Adrenal gland (tissue), 9 donors: ENCODE measurements at regions not wholly inside any gene's neighbourhood (a gene's known extent, or its start where the extent isn't known, plus 50 kb on each side); places are given as distances from the start of the nearest gene placed in this dataset.

Experiments used
- DNase-seq, 7 donors: peaks; one replicate each; pipeline ENCODE4 v3.0.0-alpha.2; 2019 to 2020
- H3K27ac ChIP-seq, 5 donors: fragments of 200-600 bp; sonication (generic) in 4 of 5; 1 replicate in 3 of 5; 2 replicates in 2 of 5; pipeline versions ENCODE4 v1.5.1 to v1.8.0; 2016 to 2020; ENCODE audit warnings: mild to moderate bottlenecking in 1 of 5
- H3K27me3 ChIP-seq: fragments of 200-600 bp; 2 replicates; pipeline ENCODE4 v1.8.0; 2021
- H3K36me3 ChIP-seq, 2 donors: fragments of 200-600 bp; replicated peaks in 1 of 2; 1 replicate in 1 of 2; 2 replicates in 1 of 2; pipeline versions ENCODE4 v1.5.1 to v1.8.0; 2018 to 2022
- H3K4me1 ChIP-seq, 2 donors: fragments of 200-600 bp; replicated peaks in 1 of 2; 1 replicate in 1 of 2; 2 replicates in 1 of 2; pipeline versions ENCODE4 v1.5.1 to v1.8.0; 2018 to 2021
- H3K4me3 ChIP-seq, 4 donors: fragments of 200-600 bp; sonication (generic) in 3 of 4; one replicate each; pipeline ENCODE4 v1.5.1; 2016 to 2018
- H3K9me3 ChIP-seq, 3 donors: fragments of 200-600 bp; sonication (generic) in 1 of 3; replicated peaks in 1 of 3; 1 replicate in 2 of 3; 2 replicates in 1 of 3; pipeline versions ENCODE4 v1.5.1 to v1.8.0; 2016 to 2021
- POLR2A ChIP-seq, 2 donors: fragments of 450-650 bp; IDR thresholded peaks; one replicate each; pipeline ENCODE4 v1.6.1; 2017; ENCODE audit warnings: antibody characterized with exemption in 2 of 2, mild to moderate bottlenecking in 2 of 2, moderate library complexity in 1 of 2
- WGBS, 4 donors: extraction: QIAGEN DNeasy Blood & Tissue Kit in 2 of 4; methylation state at CpG; one replicate each; pipeline versions ENCODE4 v1.1.5 to v1.1.7; 2013 to 2017; 5-methylcytosine and 5-hydroxymethylcytosine counted together
- intact Hi-C, 2 donors: fragments of 100-400 bp; cut with DNase I; formaldehyde crosslinking; loops; one replicate each; pipeline versions ENCODE4 v1.14.1 to v1.15.0; 2022 to 2023
- TF ChIP-seq, protein P1 (sequence below), 6 experiments: fragments of 450-650 bp in 4 of 6; fragments of 200-600 bp in 2 of 6; sonication (generic) in 1 of 6; IDR thresholded peaks; 1 replicate in 5 of 6; 2 replicates in 1 of 6; pipeline versions ENCODE4 v1.5.1 to v1.8.0; 2016 to 2021; ENCODE audit warnings: antibody characterized with exemption in 6 of 6, mild to moderate bottlenecking in 2 of 6, moderate library complexity in 1 of 6
- donor health status: healthy with polysubstance abuse.
- donor health status: Bipolar disorder and iron deficiency.
- donor health status: DM: yes; HTN: yes; CAD: no.
- donor health status: DM: no; HTN: no; CAD: no.
- donor health status: DM: no; HTN: no; CAD: no.

DNA sequence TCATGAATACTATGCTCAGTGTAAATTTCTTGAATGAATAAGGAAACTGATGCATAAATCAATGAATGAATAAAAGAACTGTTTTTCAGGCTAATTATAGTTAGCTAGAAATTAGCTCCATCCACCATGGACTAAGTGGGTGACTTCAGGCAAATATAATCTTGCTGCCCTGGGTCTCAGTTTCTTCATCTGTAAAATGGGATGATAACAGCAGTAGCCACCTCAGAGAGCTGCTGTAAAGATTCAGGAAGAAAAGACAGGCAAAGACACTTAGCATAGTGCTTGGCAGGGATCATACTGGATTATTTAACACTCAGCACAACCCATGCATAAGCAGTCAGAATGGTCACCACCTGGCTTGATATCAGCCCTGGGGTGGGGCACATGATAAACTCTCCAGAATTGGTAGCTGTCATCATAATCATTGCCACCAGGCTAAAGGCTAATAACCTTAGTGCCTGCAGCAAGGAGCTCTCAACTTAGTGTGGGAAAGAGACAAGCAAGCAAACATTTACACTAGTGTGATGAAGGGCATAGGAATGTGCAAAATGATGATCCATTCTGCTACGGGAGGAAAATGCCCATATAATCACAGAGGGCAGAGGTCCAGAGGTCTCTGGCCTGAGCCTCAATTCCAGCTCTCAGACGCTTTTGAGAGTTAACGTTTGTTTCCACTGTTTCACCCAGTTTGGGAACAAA lies 234.7 kb upstream of the TBX3 start:
- TF ChIP-seq POLR2A (IDR thresholded peaks at IDR 0.05), result no peak
- TF ChIP-seq, protein P1, sequence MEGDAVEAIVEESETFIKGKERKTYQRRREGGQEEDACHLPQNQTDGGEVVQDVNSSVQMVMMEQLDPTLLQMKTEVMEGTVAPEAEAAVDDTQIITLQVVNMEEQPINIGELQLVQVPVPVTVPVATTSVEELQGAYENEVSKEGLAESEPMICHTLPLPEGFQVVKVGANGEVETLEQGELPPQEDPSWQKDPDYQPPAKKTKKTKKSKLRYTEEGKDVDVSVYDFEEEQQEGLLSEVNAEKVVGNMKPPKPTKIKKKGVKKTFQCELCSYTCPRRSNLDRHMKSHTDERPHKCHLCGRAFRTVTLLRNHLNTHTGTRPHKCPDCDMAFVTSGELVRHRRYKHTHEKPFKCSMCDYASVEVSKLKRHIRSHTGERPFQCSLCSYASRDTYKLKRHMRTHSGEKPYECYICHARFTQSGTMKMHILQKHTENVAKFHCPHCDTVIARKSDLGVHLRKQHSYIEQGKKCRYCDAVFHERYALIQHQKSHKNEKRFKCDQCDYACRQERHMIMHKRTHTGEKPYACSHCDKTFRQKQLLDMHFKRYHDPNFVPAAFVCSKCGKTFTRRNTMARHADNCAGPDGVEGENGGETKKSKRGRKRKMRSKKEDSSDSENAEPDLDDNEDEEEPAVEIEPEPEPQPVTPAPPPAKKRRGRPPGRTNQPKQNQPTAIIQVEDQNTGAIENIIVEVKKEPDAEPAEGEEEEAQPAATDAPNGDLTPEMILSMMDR (IDR thresholded peaks at IDR 0.05), result no peak
- WGBS, 4 donors, result 38 to 53% (median 39%) methylated on average over 3 of the region's 3 CpGs
- DNase-seq, result no peak
- Histone ChIP-seq H3K27me3 (no peaks in the 10 kb centered on the region), H3K36me3 (no peaks in the 10 kb centered on the region), H3K4me1 (peaks cover 7 to 24% of the 10 kb centered on the region in 2 donors), H3K27ac (no peak overlapping the region), H3K9me3 (no peaks in the 10 kb centered on the region), H3K4me3 (no peak overlapping the region)
- intact Hi-C loops, result no loop called here

DNA sequence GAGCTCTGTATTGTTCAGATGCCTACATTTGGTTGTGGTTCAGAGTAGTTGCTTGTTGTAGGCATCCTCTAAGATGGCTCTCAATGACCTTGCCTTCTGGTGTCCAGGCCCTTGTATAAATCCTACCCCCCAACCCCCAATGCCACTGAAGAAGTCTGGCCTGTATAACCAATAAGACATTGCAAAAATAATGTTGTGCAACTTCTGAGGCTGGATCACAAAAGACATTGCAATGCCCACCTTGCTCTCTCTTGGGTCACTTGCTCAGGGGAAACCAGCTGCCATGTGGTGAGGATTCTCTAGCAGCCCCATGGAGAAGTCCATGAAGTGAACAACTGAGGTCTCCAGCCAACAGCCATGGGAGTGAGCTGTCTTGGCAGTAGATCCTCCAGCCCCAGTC lies 234.0 kb upstream of the TBX3 start:
- H3K27ac ChIP-seq, result no peak overlapping the region
- no peaks in the 10 kb centered on the region for H3K36me3 ChIP-seq
- intact Hi-C loops, result no loop called here
- peaks cover 7 to 24% of the 10 kb centered on the region in 2 donors for H3K4me1 ChIP-seq
- no peaks in the 10 kb centered on the region for H3K27me3 ChIP-seq
- H3K9me3 ChIP-seq, result no peaks in the 10 kb centered on the region
- DNase-seq, result no peak
- H3K4me3 ChIP-seq, result no peak overlapping the region
- no peak for TF ChIP-seq POLR2A (IDR thresholded peaks at IDR 0.05)
- TF ChIP-seq, protein P1 (IDR thresholded peaks at IDR 0.05), result no peak

DNA sequence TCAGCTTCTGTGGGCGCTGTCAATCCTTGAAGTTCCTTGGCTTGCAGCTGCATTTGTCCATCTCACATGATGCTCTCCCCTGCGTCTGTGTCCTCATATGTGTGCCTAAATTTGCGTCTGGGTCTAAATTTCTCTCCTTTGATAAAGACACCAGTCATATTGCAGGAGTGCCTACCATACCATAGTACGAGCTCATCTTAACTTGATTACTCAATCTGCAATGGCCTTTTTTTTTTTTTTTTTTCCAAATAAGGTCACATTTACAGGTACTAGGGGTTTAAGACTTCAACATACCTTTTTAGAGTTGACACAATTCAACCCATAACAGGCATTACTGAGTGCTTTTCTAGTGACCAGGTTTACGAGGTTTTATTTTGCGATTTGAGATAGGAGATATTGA lies 233.3 kb upstream of the TBX3 start:
- no peak overlapping the region for H3K4me3 ChIP-seq
- DNase-seq, result no peak
- TF ChIP-seq POLR2A (IDR thresholded peaks at IDR 0.05), result no peak
- TF ChIP-seq, protein P1 (IDR thresholded peaks at IDR 0.05), result no peak
- intact Hi-C loops, result no loop called here
- H3K4me1 ChIP-seq, result peaks cover 7 to 24% of the 10 kb centered on the region in 2 donors
- WGBS, 4 donors, result 91 to 95% (median 94%) methylated on average over 6 of the region's 6 CpGs
- H3K27me3 ChIP-seq, result no peaks in the 10 kb centered on the region
- H3K9me3 ChIP-seq, result no peaks in the 10 kb centered on the region
- no peaks in the 10 kb centered on the region for H3K36me3 ChIP-seq
- H3K27ac ChIP-seq, result no peak overlapping the region

DNA sequence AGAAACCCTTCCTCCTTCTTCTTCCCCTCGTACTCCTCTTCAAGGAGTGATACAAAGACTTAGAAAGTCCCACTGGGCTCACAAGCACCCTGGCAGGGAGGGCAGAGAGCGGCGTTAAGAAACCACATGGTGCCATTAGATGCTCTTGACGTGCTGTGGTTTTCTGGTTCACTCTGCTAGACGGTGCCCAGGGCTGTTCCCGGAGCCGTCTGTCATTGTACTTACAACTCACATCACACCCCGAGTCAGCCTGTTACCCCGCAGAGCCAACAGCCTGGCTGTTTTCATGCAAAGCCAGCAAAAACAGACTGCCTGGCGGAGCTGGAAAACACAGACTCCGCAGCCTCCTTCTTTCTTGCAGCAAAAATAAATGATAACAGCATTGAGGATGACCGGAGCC lies 232.6 kb upstream of the TBX3 start:
- Histone ChIP-seq H3K36me3 (no peaks in the 10 kb centered on the region), H3K9me3 (no peaks in the 10 kb centered on the region), H3K27me3 (no peaks in the 10 kb centered on the region), H3K4me1 (peaks cover 7 to 24% of the 10 kb centered on the region in 2 donors), H3K4me3 (no peak overlapping the region), H3K27ac (peak overlapping the region in 2 of 5 donors; percentile 29 to 67)
- DNase-seq, result no peak
- no peak for TF ChIP-seq POLR2A (IDR thresholded peaks at IDR 0.05)
- intact Hi-C loops, result no loop called here
- WGBS, 4 donors, result 83 to 92% (median 86%) methylated on average over 12 of the region's 12 CpGs

DNA sequence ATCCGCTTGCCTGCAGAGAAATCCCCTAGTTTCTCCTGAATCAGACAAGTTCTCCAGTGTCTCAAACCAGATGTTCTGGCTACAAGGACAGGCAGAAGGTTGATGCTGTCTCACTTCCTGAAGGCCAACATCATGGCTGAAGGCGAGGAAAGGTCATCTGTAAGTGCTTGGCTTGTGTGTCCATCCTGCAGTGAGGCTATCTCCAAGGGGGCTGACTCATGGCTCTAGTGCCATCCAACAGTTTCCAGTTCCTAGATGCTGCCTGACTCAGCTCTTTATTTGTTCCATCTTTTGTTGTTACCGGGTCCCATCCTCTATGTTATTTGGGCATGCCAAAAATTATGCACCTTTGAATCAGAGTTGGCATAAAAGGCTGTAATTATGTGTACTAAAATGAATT lies 232.1 kb upstream of the TBX3 start:
- intact Hi-C loops, result no loop called here
- Histone ChIP-seq H3K27ac (peak overlapping the region in 2 of 5 donors; percentile 68), H3K4me1 (peaks cover 7 to 21% of the 10 kb centered on the region in 2 donors), H3K9me3 (no peaks in the 10 kb centered on the region), H3K36me3 (no peaks in the 10 kb centered on the region), H3K27me3 (no peaks in the 10 kb centered on the region), H3K4me3 (no peak overlapping the region)
- DNase-seq, result peak; percentile 65 to 83 (median 78)
- TF ChIP-seq, protein P1 (IDR thresholded peaks at IDR 0.05), result no peak
- no peak for TF ChIP-seq POLR2A (IDR thresholded peaks at IDR 0.05)
- WGBS, 4 donors, result 49 to 69% (median 59%) methylated on average over 3 of the region's 3 CpGs
